ENCODE measurements at regions not wholly inside any gene's neighbourhood (a gene's known extent, or its start where the extent isn't known, plus 50 kb on each side); places are given as distances from the start of the nearest gene placed in this dataset.
"Not testable (repeated sequence)": the region's sequence is repeated elsewhere in the genome, so short reads cannot be mapped to it uniquely, and the experiment has no call there.

GRCh38 chr14:27409944-27410343 lies 812.1 kb upstream of the NOVA1 start:
- DNase-seq: no peak

- no peak for DNase-seq
These were observed 813.1 kb upstream of the NOVA1 start for GRCh38 chr14:27410981-27411380.

GRCh38 chr14:27427796-27428195 lies 830.0 kb upstream of the NOVA1 start:
- no peak for DNase-seq

GRCh38 chr14:27435923-27436670 lies 838.3 kb upstream of the NOVA1 start:
- DNase-seq: no peak

GRCh38 chr14:27484633-27485032 lies 886.8 kb upstream of the NOVA1 start:
- DNase-seq: no peak

GRCh38 chr14:27485193-27485592 lies 887.4 kb upstream of the NOVA1 start:
- no peak for DNase-seq

- no peak for DNase-seq
These were observed 908.4 kb upstream of the NOVA1 start for GRCh38 chr14:27506272-27506671.

GRCh38 chr14:27528328-27528727 lies 930.5 kb upstream of the NOVA1 start:
- no peak for DNase-seq

GRCh38 chr14:27536748-27537147 lies 938.9 kb upstream of the NOVA1 start:
- no peak for DNase-seq

GRCh38 chr14:27546111-27546510 lies 948.3 kb upstream of the NOVA1 start:
- no peak for DNase-seq

- no peak for DNase-seq
These were observed 956.0 kb upstream of the NOVA1 start for GRCh38 chr14:27553790-27554189.

GRCh38 chr14:27557445-27557844 lies 959.6 kb upstream of the NOVA1 start:
- no peak for DNase-seq

- DNase-seq: no peak
These were observed 962.0 kb upstream of the NOVA1 start for GRCh38 chr14:27559848-27560247.

- no peak for DNase-seq
These were observed 969.1 kb upstream of the NOVA1 start for GRCh38 chr14:27566843-27567382.

- DNase-seq: no peak
These were observed 975.2 kb upstream of the NOVA1 start for GRCh38 chr14:27573018-27573417.

GRCh38 chr14:27587103-27587502 lies 989.3 kb upstream of the NOVA1 start:
- DNase-seq: no peak

- peak; percentile 1 for DNase-seq
These were observed 1007.4 kb upstream of the NOVA1 start for GRCh38 chr14:27605282-27605681.

- no peak for DNase-seq
These were observed 1010.5 kb upstream of the NOVA1 start for GRCh38 chr14:27608377-27608776.

- DNase-seq: no peak
These were observed 1014.3 kb upstream of the NOVA1 start for GRCh38 chr14:27612121-27612520.

GRCh38 chr14:27613102-27613501 lies 1015.3 kb upstream of the NOVA1 start:
- no peak for DNase-seq

- DNase-seq: no peak
These were observed 1025.9 kb upstream of the NOVA1 start for GRCh38 chr14:27623782-27624181.

- DNase-seq: no peak
These were observed 1036.5 kb upstream of the NOVA1 start for GRCh38 chr14:27634056-27634970.

GRCh38 chr14:27640688-27641087 lies 1042.9 kb upstream of the NOVA1 start:
- not testable (repeated sequence) for DNase-seq
